T-cell (primary cell): ENCODE measurements at regions not wholly inside any gene's neighbourhood (a gene's known extent, or its start where the extent isn't known, plus 50 kb on each side); places are given as distances from the start of the nearest gene placed in this dataset.
"Not testable (repeated sequence)": the region's sequence is repeated elsewhere in the genome, so short reads cannot be mapped to it uniquely, and the experiment has no call there.

Experiments
- ATAC-seq, 4 experiments: fragments of 200-7000 bp in 3 of 4; fragments of 150-1000 bp in 1 of 4; cut with Tn5 transposase; replicated peaks in 1 of 4; 1 replicate in 3 of 4; 2 replicates in 1 of 4; pipeline ENCODE4 v1.10.0; 2021; ENCODE audit warnings: moderate library complexity in 3 of 4, mild to moderate bottlenecking in 2 of 4, moderate number of reproducible peaks in 1 of 4
- CTCF ChIA-PET, 2 donors: fragments of 300-600 bp; sonication (Branson Sonifier 250); formaldehyde crosslinking; loops; one replicate each; lab custom pipeline; 2022; ENCODE audit warnings: antibody characterized with exemption in 2 of 2; lab: Charles Lee
- POLR2A ChIA-PET, 2 donors: fragments of 300-600 bp; sonication (Branson Sonifier 250); formaldehyde crosslinking; loops; one replicate each; lab custom pipeline; 2022; ENCODE audit warnings: antibody characterized with exemption in 2 of 2; lab: Charles Lee
- DNase-seq, 35 experiments: peaks; one replicate each; pipeline versions ENCODE4 v3.0.0 to v3.0.0-alpha.2; 2013 to 2023
- H3K27ac ChIP-seq: one replicate; pipeline ENCODE4 v1.5.1; 2013; ENCODE audit warnings: low read length
- H3K27me3 ChIP-seq, 2 experiments: replicated peaks in 1 of 2; 1 replicate in 1 of 2; 2 replicates in 1 of 2; pipeline versions ENCODE4 v1.6.1 to v1.7.0; 2013; ENCODE audit warnings: low read length in 1 of 2, mixed read lengths in 1 of 2; ENCODE audit not compliant: control insufficient read depth in 2 of 2, insufficient read depth in 2 of 2; ENCODE audit errors: extremely low read depth in 1 of 2
- H3K36me3 ChIP-seq, 2 donors: 1 replicate in 1 of 2; 2 replicates in 1 of 2; pipeline versions ENCODE4 v1.6.1 to v1.7.0; 2013; ENCODE audit warnings: low read length in 1 of 2; ENCODE audit not compliant: control insufficient read depth in 2 of 2, insufficient read depth in 1 of 2; ENCODE audit errors: extremely low read depth in 1 of 2
- H3K4me1 ChIP-seq, 2 experiments: 1 replicate in 1 of 2; 2 replicates in 1 of 2; pipeline versions ENCODE4 v1.6.1 to v1.7.0; 2013; ENCODE audit warnings: low read length in 2 of 2, mixed read lengths in 1 of 2; ENCODE audit not compliant: insufficient read depth in 2 of 2, control insufficient read depth in 1 of 2; ENCODE audit errors: extremely low read depth in 1 of 2
- H3K4me3 ChIP-seq, 2 donors: 1 replicate in 1 of 2; 2 replicates in 1 of 2; pipeline versions ENCODE4 v1.5.1 to v1.7.0; 2013; ENCODE audit warnings: mild to moderate bottlenecking in 2 of 2, low read length in 1 of 2, moderate library complexity in 1 of 2; ENCODE audit not compliant: control insufficient read depth in 1 of 2; ENCODE audit errors: extremely low read depth in 1 of 2
- H3K9me3 ChIP-seq: 2 replicates; pipeline ENCODE4 v1.7.0; 2013
- H3K27ac Mint-ChIP-seq, 2 donors: one replicate each; pipeline ENCODE4 v1.8.0; 2020 to 2021; ENCODE audit warnings: mild to moderate bottlenecking in 2 of 2, mixed read lengths in 2 of 2
- H3K27me3 Mint-ChIP-seq, 2 donors: one replicate each; pipeline ENCODE4 v1.8.0; 2021 to 2022; ENCODE audit warnings: mixed read lengths in 2 of 2
- H3K36me3 Mint-ChIP-seq: one replicate; pipeline ENCODE4 v1.8.0; 2021; ENCODE audit warnings: mixed read lengths
- H3K4me1 Mint-ChIP-seq, 3 donors: one replicate each; pipeline ENCODE4 v1.8.0; 2020 to 2022; ENCODE audit warnings: mixed read lengths in 3 of 3, mild to moderate bottlenecking in 1 of 3
- H3K4me3 Mint-ChIP-seq, 3 donors: one replicate each; pipeline ENCODE4 v1.8.0; 2020 to 2022; ENCODE audit warnings: mild to moderate bottlenecking in 3 of 3, mixed read lengths in 3 of 3, moderate library complexity in 3 of 3
- H3K9me3 Mint-ChIP-seq, 3 donors: one replicate each; pipeline ENCODE4 v1.8.0; 2020 to 2022; ENCODE audit warnings: mixed read lengths in 3 of 3
- WGBS: methylation state at CpG from one replicate; pipeline ENCODE4 v1.1.5; 2013; ENCODE audit warnings: missing lambda C conversion rate; ENCODE audit not compliant: insufficient coverage; 5-methylcytosine and 5-hydroxymethylcytosine counted together

- peaks cover 15 to 16% of the 10 kb centered on the region in 2 donors for H3K27me3 Mint-ChIP-seq
- no peak overlapping the region for H3K27ac Mint-ChIP-seq
- H3K27ac ChIP-seq, result no peak overlapping the region
- no peak overlapping the region for H3K4me3 Mint-ChIP-seq
- ChIA-PET CTCF (no interaction called here), POLR2A (no interaction called here)
- ATAC-seq, result no peak
- H3K9me3 ChIP-seq, result no peaks in the 10 kb centered on the region
- peaks cover 0 to 4% (median 0%) of the 10 kb centered on the region in 3 donors for H3K9me3 Mint-ChIP-seq
- no peaks in the 10 kb centered on the region for H3K4me1 ChIP-seq
- H3K4me3 ChIP-seq, result no peak overlapping the region
- no peaks in the 10 kb centered on the region for H3K36me3 Mint-ChIP-seq
- no peak for DNase-seq
- 57% methylated on average over 1 of the region's 2 CpGs for WGBS
- H3K36me3 ChIP-seq, result no peaks in the 10 kb centered on the region
- peaks cover 2 to 5% of the 10 kb centered on the region in 2 experiments for H3K27me3 ChIP-seq
- no peaks in the 10 kb centered on the region for H3K4me1 Mint-ChIP-seq
These were observed 100.7 kb downstream of the DRD1 start for GRCh38 chr5:175343308-175343707.

DNA sequence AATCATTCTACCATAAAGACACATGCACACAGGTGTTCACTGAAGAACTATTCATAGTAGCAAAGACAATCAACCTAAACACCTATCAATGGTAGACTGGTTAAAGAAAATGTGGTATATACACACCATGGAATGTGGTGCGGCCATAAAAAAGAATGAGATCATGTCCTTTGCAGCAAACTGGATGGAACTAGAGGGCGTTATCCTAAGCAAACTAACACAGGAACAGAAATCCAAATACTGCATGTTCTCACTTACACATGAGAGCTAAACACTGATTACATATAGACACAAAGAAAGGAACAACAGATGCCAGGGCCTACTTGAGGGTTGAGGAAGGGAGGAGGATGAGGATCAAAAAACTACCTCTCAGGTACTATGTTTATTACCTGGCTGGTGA is 103.8 kb downstream of the DRD1 start:
- no peaks in the 10 kb centered on the region for H3K36me3 ChIP-seq

GRCh38 chr5:175337680-175338079 is 106.3 kb downstream of the DRD1 start:
- ChIA-PET POLR2A (no interaction called here), CTCF (no interaction called here)
- Histone ChIP-seq H3K4me1 (no peaks in the 10 kb centered on the region), H3K27ac (no peak overlapping the region), H3K4me3 (no peak overlapping the region), H3K36me3 (no peaks in the 10 kb centered on the region), H3K9me3 (no peaks in the 10 kb centered on the region), H3K27me3 (peaks cover 0 to 5% of the 10 kb centered on the region in 2 experiments)
- Mint-ChIP-seq H3K27me3 (peaks cover 7 to 24% of the 10 kb centered on the region in 2 donors), H3K27ac (no peak overlapping the region), H3K9me3 (peaks cover 0 to 4% (median 0%) of the 10 kb centered on the region in 3 donors), H3K4me1 (no peaks in the 10 kb centered on the region), H3K4me3 (no peak overlapping the region), H3K36me3 (no peaks in the 10 kb centered on the region)
- WGBS, result no CpG with 5 or more reads among the region's 3 CpGs
- DNase-seq, result no peak
- no peak for ATAC-seq

More for the DNA sequence above, 103.8 kb downstream of the DRD1 start:
- H3K36me3 Mint-ChIP-seq, result no peaks in the 10 kb centered on the region
- ChIA-PET CTCF (no interaction called here), POLR2A (no interaction called here)
- peaks cover 16 to 25% of the 10 kb centered on the region in 2 donors for H3K27me3 Mint-ChIP-seq
- DNase-seq (no peak), ATAC-seq (no peak)
- no peaks in the 10 kb centered on the region for H3K4me1 Mint-ChIP-seq
- H3K27ac Mint-ChIP-seq, result no peak overlapping the region
- H3K27me3 ChIP-seq, result peaks cover 2 to 5% of the 10 kb centered on the region in 2 experiments
- no peak overlapping the region for H3K4me3 Mint-ChIP-seq
- H3K4me1 ChIP-seq, result no peaks in the 10 kb centered on the region
- WGBS, result no CpG with 5 or more reads among the region's 2 CpGs
- H3K4me3 ChIP-seq, result no peak overlapping the region
- no peak overlapping the region for H3K27ac ChIP-seq
- H3K9me3 ChIP-seq, result no peaks in the 10 kb centered on the region
- peaks cover 0 to 4% (median 0%) of the 10 kb centered on the region in 3 donors for H3K9me3 Mint-ChIP-seq

GRCh38 chr5:175336781-175337180 is 107.2 kb downstream of the DRD1 start:
- no peaks in the 10 kb centered on the region for H3K4me1 ChIP-seq
- ATAC-seq (no peak), DNase-seq (no peak)
- H3K9me3 Mint-ChIP-seq, result peaks cover 0 to 4% (median 0%) of the 10 kb centered on the region in 3 donors
- peaks cover 7 to 21% of the 10 kb centered on the region in 2 donors for H3K27me3 Mint-ChIP-seq
- POLR2A ChIA-PET, result no interaction called here
- no peak overlapping the region for H3K27ac Mint-ChIP-seq
- CTCF ChIA-PET, result no interaction called here
- no peak overlapping the region for H3K4me3 Mint-ChIP-seq
- no peaks in the 10 kb centered on the region for H3K36me3 Mint-ChIP-seq
- no CpG with 5 or more reads among the region's 2 CpGs for WGBS
- H3K27ac ChIP-seq, result no peak overlapping the region
- H3K9me3 ChIP-seq, result no peaks in the 10 kb centered on the region
- H3K36me3 ChIP-seq, result no peaks in the 10 kb centered on the region
- H3K4me1 Mint-ChIP-seq, result no peaks in the 10 kb centered on the region
- peaks cover 0 to 5% of the 10 kb centered on the region in 2 experiments for H3K27me3 ChIP-seq
- no peak overlapping the region for H3K4me3 ChIP-seq

- Histone ChIP-seq H3K9me3 (no peaks in the 10 kb centered on the region), H3K4me3 (no peak overlapping the region), H3K27me3 (peaks cover 0 to 3% of the 10 kb centered on the region in 2 experiments), H3K4me1 (no peaks in the 10 kb centered on the region), H3K27ac (no peak overlapping the region), H3K36me3 (no peaks in the 10 kb centered on the region)
- ATAC-seq, result no peak
- Mint-ChIP-seq H3K36me3 (no peaks in the 10 kb centered on the region), H3K27ac (no peak overlapping the region), H3K27me3 (peaks cover 5 to 17% of the 10 kb centered on the region in 2 donors), H3K4me3 (no peak overlapping the region), H3K4me1 (no peaks in the 10 kb centered on the region), H3K9me3 (peaks cover 3 to 4% (median 4%) of the 10 kb centered on the region in 3 donors)
- no peak for DNase-seq
- 52% methylated on average over 2 of the region's 5 CpGs for WGBS
- POLR2A ChIA-PET, result no interaction called here
- CTCF ChIA-PET, result no interaction called here
These were observed 108.3 kb downstream of the DRD1 start for GRCh38 chr5:175335691-175336090.

- H3K36me3 ChIP-seq, ATAC-seq, H3K4me1 ChIP-seq, H3K4me3 ChIP-seq, H3K4me1 Mint-ChIP-seq, H3K9me3 ChIP-seq, DNase-seq, H3K27ac Mint-ChIP-seq, H3K9me3 Mint-ChIP-seq, H3K4me3 Mint-ChIP-seq, H3K36me3 Mint-ChIP-seq, POLR2A ChIA-PET, H3K27ac ChIP-seq, CTCF ChIA-PET: not testable (repeated sequence)
- peaks cover 0 to 10% of the 10 kb centered on the region in 2 experiments for H3K27me3 ChIP-seq
- WGBS, result 83% methylated on average over 7 of the region's 14 CpGs
- peaks cover 11 to 21% of the 10 kb centered on the region in 2 donors for H3K27me3 Mint-ChIP-seq
These were observed 112.6 kb downstream of the DRD1 start for GRCh38 chr5:175331173-175332036.
